Glomerular visceral epithelial cell (primary cell): ENCODE measurements at regions not wholly inside any gene's neighbourhood (a gene's known extent, or its start where the extent isn't known, plus 50 kb on each side); places are given as distances from the start of the nearest gene placed in this dataset.

ENCODE experiments used
- DNase-seq: peaks from one replicate; pipeline ENCODE4 v3.0.0-alpha.2; 2016; ENCODE audit errors: extremely low spot score

GRCh38 chr7:91519241-91520158 is 255.3 kb downstream of the FZD1 start:
- peak; percentile 56 for DNase-seq

DNA sequence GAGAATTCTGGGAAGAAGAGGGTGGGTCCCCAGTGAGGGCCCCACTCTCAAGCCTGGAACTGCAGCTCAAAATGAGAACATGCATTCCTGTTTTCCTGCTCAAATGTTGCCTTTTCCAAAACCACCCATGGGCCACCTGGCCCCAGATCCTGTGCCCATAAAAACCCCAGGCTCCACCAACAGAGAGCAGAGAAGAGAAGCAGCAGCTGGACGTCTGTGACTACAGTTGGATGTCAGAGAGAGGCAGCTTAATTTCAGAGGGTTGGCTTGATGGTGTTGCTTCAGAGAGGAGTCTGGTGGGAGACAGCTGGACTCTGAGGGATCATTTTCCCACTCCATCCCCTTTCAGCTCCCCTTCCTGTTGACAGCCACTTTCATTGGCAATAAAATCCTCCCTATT is 256.4 kb downstream of the FZD1 start:
- no peak for DNase-seq

- DNase-seq: no peak
These were observed 262.2 kb downstream of the FZD1 start for GRCh38 chr7:91526404-91526803.

DNA sequence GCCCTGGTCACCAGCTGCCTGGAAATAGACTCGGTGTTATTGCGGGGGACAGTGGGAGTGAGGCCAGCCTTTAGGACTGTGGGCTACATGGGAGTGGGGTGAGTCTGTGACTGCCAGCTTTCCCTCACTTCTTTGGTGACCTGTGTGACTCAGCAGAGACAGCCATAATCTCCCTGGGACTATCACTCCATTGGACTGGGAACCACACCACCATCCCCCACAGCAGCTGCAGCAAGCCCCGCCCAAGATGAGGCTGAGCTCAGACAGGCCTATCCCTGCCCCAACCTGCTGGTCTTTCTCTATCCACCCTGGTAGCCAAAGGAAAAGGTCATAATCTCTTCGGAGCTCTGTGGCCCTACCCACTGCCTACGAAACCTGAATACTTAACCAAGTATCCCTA is 263.2 kb downstream of the FZD1 start:
- no peak for DNase-seq

GRCh38 chr7:91533996-91534395 is 269.8 kb downstream of the FZD1 start:
- DNase-seq: no peak

DNA sequence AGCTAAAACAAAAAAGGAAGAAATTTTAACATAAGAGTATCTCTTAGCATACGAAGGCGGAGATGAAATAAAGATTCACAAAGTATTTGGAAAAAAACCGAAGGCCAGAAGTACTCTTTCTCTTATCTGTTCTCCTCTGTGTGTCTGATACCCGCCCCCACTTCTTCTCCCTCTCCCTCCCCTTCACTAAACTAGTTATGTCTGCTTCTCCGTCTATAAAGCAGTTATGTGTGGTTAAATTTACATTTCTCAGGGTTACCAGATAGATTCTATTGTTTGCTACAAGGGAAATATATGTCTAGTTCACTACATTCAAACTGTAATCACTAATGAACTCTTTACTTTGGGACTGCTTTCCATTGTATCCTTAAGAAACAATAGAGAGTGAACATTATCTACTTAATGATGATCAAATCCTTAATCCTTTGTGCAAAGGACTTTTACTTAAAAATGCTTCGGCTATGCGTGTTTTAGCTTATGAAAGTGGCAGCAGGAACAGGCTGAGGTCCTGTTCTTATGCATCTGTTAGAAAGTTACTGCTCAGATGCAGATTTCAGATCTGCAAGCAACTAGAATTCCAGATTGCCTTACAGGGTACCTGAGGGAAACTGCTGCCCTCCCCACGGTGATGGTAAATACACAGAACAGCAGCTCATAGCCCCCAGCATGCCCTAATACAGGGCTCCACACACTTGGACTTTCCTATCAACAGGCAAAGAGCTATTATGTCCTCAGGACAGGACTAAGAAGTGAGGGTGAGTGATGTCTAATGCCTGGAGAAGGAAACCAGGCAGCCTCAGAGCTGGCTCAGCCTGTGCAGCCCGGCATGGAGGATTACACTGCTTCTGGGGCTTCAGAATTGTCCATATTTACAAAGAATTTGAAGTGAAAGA is 273.3 kb downstream of the FZD1 start:
- DNase-seq: no peak

DNA sequence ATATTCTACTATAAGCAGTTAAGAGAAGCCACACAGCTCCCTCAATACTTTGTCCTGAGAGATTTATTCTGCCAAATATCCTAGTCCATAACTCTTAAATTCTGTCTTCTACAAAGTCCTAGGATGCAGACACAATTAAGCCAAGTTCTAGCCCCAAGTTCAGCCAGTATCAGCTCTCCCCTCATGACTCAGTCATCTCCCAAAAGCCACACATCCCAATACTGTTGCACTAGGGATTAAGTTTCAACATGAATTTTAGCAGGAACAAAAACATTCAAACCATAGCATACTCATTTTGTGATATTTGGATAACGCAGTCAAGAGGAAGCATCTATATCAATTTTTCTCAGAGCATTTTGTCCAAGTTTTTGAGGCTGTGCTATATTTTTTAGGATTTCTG is 277.4 kb downstream of the FZD1 start:
- DNase-seq: no peak

GRCh38 chr7:91543646-91544045 is 279.4 kb downstream of the FZD1 start:
- DNase-seq: no peak

GRCh38 chr7:91549878-91550277 is 285.6 kb downstream of the FZD1 start:
- no peak for DNase-seq

- no peak for DNase-seq
These were observed 286.7 kb downstream of the FZD1 start for GRCh38 chr7:91550931-91551330.

- no peak for DNase-seq
These were observed 287.3 kb downstream of the FZD1 start for GRCh38 chr7:91551377-91552175.

GRCh38 chr7:91553410-91553895 is 289.2 kb downstream of the FZD1 start:
- no peak for DNase-seq

DNA sequence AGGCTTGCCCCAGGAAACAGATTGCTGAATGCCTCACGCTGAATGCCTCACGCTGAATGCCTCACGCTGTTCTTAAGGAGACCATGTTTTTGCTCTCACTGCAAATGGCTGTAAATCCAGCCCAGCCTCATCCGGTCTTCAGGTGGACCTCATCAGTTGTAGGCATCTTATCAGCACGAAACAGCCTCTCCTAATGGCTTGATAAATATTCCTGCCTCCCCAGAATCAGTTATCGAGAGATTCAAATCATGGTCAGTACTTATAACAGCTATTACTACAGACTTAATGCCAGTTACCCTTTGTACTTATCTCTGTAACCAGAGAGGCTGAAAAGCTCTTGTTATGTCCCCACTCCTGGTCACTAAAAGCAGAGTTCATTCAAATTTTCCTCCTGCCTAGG is 290.6 kb downstream of the FZD1 start:
- DNase-seq: no peak

- DNase-seq: no peak
These were observed 292.0 kb downstream of the FZD1 start for GRCh38 chr7:91556239-91556638.

DNA sequence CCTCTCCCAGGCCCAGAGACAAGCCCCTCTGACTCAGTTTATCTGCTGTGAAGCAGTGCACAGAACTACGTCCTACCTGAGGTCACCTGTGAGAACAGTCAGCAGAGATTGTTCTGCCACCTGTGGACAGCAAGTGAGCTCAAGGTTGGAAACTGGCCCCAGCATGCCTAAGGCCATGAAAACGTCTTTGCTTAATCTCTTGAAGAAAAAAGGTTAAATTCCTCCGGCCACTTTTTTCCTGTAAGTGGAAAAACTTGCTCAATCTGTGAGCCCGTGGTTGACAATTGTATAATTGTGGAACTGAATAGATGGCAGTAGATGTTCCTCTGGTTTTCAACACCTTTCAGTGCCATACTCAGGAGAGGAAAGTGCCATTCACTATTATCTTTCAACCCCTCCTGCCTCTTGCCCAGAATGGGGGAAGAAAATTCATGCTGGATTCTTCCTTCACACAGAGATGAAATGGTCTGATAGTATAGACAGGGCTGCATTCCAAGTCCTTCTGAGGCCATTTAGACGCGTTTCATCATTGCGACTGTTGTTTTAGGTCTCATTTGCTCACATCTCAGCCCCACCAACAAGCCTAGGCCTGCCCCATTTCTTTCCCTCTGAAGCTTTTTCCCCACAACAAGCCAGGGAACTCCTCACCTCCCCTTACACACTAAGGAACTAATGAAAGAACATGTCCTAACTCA is 292.9 kb downstream of the FZD1 start:
- DNase-seq: no peak

GRCh38 chr7:91557789-91558404 is 293.7 kb downstream of the FZD1 start:
- peak; percentile 93 for DNase-seq

- no peak for DNase-seq
These were observed 295.7 kb downstream of the FZD1 start for GRCh38 chr7:91559947-91560346.

DNA sequence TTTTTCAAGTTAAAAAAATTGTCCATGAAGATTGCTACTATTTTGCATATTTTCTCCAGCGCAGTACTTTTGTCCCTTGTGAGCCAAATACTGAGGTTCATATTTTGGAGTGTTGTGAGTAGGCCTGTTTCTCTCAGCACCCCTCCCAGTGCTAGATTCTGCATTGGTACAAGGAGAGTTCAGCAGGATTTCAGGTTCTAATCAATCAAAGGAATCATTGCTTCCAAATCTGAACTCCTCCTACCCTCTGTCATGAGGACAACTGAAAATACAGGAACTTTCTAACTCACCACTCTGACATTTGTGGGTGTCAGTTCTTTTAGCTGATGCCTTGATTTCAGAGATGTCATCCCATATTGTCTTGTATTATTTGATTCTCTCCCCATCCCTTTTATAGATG is 299.9 kb downstream of the FZD1 start:
- no peak for DNase-seq

DNA sequence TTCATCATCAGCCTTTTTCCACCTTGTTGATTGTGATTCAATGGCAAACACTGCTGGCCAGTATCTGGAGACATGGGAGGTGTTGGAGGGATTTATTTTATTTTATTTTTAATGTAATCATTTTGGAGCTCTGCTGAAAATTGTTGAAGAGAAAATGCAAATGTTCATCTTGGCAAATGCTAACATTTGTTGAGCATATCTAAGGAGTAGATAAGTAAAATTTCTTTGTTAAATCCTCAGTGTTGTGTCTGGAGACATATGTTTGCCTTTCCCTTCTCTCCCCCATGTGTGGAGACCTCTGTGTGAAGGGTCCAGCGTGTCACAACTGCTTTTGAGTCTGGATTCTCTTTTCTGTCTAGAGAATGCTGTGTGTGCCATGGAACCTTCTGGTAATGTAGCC is 300.3 kb downstream of the FZD1 start:
- DNase-seq: no peak

DNA sequence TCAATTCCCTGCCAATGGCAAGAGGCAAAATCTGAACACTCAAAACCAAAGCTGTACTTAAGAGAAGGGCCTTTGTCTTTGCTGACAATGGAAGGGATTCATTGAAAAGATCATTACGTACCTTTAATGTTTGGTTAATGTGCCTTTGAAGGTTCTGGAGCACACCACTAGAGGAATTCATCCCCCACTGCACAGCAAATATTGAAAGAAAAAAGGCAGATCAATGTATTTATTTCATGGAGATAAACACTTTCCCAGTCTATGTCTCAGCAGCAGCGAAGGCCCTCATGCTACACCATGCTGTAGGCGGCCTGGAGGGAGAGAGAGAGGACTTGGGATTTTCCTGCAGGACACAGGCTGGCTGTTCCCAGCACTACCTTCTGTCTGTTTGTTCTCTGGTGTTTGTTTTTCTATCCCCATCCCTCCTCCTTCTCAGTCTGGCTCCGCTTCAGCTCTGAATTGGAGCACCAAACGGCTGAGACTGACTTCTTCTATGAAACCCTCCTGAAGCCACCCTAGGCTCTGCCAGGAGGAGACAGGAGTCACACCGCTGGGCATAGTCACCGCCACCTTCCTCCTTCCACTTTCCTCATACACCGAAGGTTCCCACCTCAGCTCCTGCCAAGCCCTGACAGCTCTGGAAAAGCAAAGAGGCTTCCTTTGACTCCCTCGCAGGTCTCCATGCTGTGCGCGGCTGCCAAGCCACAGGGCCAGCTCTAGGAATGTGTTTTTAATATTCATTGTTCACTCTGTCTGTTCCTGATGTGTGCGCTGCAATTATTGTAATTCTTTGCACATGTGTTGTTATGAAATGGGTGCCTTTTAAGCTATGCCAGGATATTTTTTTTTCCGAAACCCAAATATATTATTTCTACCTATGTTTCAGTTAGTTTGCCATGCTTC is 301.5 kb downstream of the FZD1 start:
- no peak for DNase-seq
